Coronary artery (tissue), 2 donors: ENCODE measurements at regions not wholly inside any gene's neighbourhood (a gene's known extent, or its start where the extent isn't known, plus 50 kb on each side); places are given as distances from the start of the nearest gene placed in this dataset.
"Not testable (repeated sequence)": the region's sequence is repeated elsewhere in the genome, so short reads cannot be mapped to it uniquely, and the experiment has no call there.

ENCODE experiments used
- DNase-seq: peaks from one replicate; pipeline ENCODE4 v3.0.0-alpha.2; 2017; ENCODE audit warnings: low spot score
- H3K27ac ChIP-seq, 2 donors: fragments of 200-600 bp; sonication (generic); one replicate each; pipeline ENCODE4 v1.5.1; 2016 to 2019
- H3K4me3 ChIP-seq: fragments of 200-600 bp; sonication (generic); 2 replicates; pipeline ENCODE4 v1.5.1; 2016; ENCODE audit warnings: mild to moderate bottlenecking, moderate library complexity
- CTCF ChIP-seq: fragments of 200-600 bp; sonication (generic); IDR thresholded peaks from one replicate; pipeline ENCODE4 v1.5.1; 2019; ENCODE audit warnings: antibody characterized with exemption

GRCh38 chr16:17926866-17927399 lies 409.6 kb downstream of the NPIPA8 start:
- Histone ChIP-seq H3K4me3 (no peak overlapping the region), H3K27ac (no peak overlapping the region)
- TF ChIP-seq CTCF, result no peak
- no peak for DNase-seq

DNA sequence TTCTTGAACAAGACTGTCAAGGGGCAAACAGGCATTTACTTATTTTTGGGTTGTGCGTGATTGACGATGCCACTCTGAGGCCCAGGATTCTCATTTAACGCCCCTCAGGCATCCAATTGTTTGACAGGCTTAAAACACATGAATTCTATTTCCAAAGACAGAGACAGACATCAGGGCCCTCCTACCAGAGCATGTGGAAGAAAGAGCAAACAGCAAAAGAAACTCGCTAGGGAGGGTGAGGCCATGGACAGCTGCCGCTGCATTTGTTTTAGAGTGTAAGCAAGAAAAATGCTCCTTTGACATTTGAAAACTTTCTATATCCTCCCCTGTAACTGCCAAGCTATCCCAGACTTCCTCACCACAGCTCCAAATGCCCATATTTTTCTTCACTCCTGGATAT lies 410.1 kb downstream of the NPIPA8 start:
- Histone ChIP-seq H3K27ac (no peak overlapping the region), H3K4me3 (no peak overlapping the region)
- TF ChIP-seq CTCF, result no peak
- DNase-seq, result no peak

GRCh38 chr16:17925761-17926160 lies 410.8 kb downstream of the NPIPA8 start:
- no peak for DNase-seq

DNA sequence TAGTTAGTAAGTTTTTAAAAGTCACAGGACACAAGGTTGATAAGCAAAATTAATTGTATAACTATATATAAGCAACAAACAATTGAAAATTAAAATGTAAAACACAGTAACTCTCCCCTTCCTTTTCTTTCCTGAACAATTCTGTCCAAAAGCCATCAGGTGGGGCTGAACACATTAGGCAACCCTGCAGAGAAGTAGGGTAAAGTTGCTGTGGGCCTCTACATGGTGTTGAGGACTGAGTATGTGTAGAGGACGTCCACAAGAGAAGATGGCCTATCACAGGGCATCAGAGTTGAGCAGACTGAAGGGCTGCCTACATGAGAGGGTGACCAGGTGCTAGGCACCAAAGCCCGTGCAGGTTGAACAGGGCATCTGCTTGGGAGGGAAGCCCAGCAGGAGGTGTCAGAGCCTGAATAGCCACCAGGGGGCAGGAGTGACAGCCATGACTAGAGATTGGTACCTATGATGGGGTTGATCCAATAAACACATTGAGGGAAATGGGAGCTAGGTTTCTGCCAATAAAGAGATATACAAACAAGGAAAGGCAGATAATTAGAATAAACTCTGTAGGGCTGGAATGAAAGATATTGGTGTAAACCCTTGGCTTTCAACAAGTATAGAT lies 415.1 kb downstream of the NPIPA8 start:
- Histone ChIP-seq H3K4me3 (no peak overlapping the region), H3K27ac (no peak overlapping the region)
- DNase-seq, result no peak
- no peak for TF ChIP-seq CTCF

More at GRCh38 chr16:17925761-17926160, 410.8 kb downstream of the NPIPA8 start:
- TF ChIP-seq CTCF, result no peak
- Histone ChIP-seq H3K4me3 (no peak overlapping the region), H3K27ac (no peak overlapping the region)

- DNase-seq, result no peak
- TF ChIP-seq CTCF, result no peak
- no peak overlapping the region for H3K27ac ChIP-seq
- H3K4me3 ChIP-seq, result no peak overlapping the region
These were observed 419.1 kb downstream of the NPIPA8 start for GRCh38 chr16:17917316-17918019.

- no peak for DNase-seq
- H3K27ac ChIP-seq, result no peak overlapping the region
- no peak for TF ChIP-seq CTCF
- H3K4me3 ChIP-seq, result no peak overlapping the region
These were observed 420.7 kb downstream of the NPIPA8 start for GRCh38 chr16:17915791-17916190.

- TF ChIP-seq CTCF, result no peak
- DNase-seq, result no peak
- Histone ChIP-seq H3K27ac (no peak overlapping the region), H3K4me3 (no peak overlapping the region)
These were observed 422.4 kb downstream of the NPIPA8 start for GRCh38 chr16:17914168-17914567.

DNA sequence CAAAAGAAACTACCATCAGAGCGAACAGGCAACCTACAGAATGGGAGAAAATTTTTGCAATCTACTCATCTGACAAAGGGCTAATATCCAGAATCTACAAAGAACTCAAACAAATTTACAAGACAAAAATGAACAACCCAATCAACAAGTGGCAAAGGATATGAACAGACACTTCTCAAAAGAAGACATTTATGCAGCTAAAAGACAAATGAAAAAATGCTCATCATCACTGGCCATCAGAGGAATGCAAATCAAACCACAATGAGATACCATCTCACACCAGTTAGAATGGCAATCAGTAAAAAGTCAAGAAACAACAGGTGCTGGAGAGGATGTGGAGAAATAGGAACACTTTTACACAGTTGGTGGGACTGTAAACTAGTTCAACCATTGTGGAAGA lies 425.0 kb downstream of the NPIPA8 start:
- not testable (repeated sequence) for DNase-seq, H3K4me3 ChIP-seq, H3K27ac ChIP-seq

- H3K27ac ChIP-seq, H3K4me3 ChIP-seq, DNase-seq: not testable (repeated sequence)
These were observed 429.9 kb downstream of the NPIPA8 start for GRCh38 chr16:17906626-17907025.
